ENCODE measurements at regions not wholly inside any gene's neighbourhood (a gene's known extent, or its start where the extent isn't known, plus 50 kb on each side); places are given as distances from the start of the nearest gene placed in this dataset.

- Histone ChIP-seq H2AK9ac (replicated peaks; ENCODE audit: low read depth, low read length, poor library complexity) (no peak overlapping the region), H3K9ac (ENCODE audit: low read depth, low read length) (no peak overlapping the region), H3K36me3 (ENCODE audit: control insufficient read depth, insufficient read depth, low read length) (no peaks in the 10 kb centered on the region), H3K4me1 (ENCODE audit: control insufficient read depth, insufficient read depth, low read length) (no peaks in the 10 kb centered on the region), H3K9me3 (ENCODE audit: control insufficient read depth, insufficient read depth, low read length) (no peaks in the 10 kb centered on the region), H3K56ac (ENCODE audit: extremely low read depth, insufficient read depth, low read length) (no peak overlapping the region), H4K91ac (ENCODE audit: insufficient read depth, low read depth, low read length) (no peak overlapping the region), H4K20me1 (ENCODE audit: insufficient read depth, low read length) (no peaks in the 10 kb centered on the region; the same call in 1 of the 2 replicates), H4K5ac (ENCODE audit: low read depth, low read length) (no peak overlapping the region), H3K4me2 (ENCODE audit: low read depth, low read length) (no peak overlapping the region), H3K27me3 (ENCODE audit: control insufficient read depth, insufficient read depth, low read length) (no peaks in the 10 kb centered on the region; the same call in 1 of the 2 replicates), H3K18ac (ENCODE audit: low read depth, low read length) (no peak overlapping the region), H2AK5ac (ENCODE audit: low read depth, low read length) (no peak overlapping the region), H3K23ac (ENCODE audit: low read depth, low read length) (no peak overlapping the region), H3K9me1 (ENCODE audit: insufficient read depth, low read length) (0 out of 2 replicates have a peak, but pooled peaks cover 2% of the 10 kb centered on the region), H3K4ac (ENCODE audit: low read depth, low read length) (no peak overlapping the region), H3K27ac (ENCODE audit: insufficient read depth, low read length) (no peak overlapping the region), H4K8ac (ENCODE audit: low read depth in 2 of 2, low read length in 2 of 2) (no peak overlapping the region), H3K79me1 (ENCODE audit: low read depth in 1 of 2, low read length in 2 of 2) (no peaks in the 10 kb centered on the region), H2BK15ac (ENCODE audit: low read depth, low read length) (no peak overlapping the region), H3K4me3 (ENCODE audit: insufficient read depth, low read depth, low read length) (no peak overlapping the region), H2BK120ac (ENCODE audit: low read depth, low read length) (no peak overlapping the region), H2AFZ (replicated peaks; ENCODE audit: low read length, poor library complexity) (no peak overlapping the region), H3K14ac (replicated peaks; ENCODE audit: low read depth, low read length) (no peak overlapping the region), H2BK20ac (ENCODE audit: low read depth, low read length) (no peak overlapping the region), H2BK5ac (ENCODE audit: low read depth, low read length, poor library complexity, severe bottlenecking) (no peak overlapping the region)
- WGBS, 2 experiments (ENCODE audit: extremely low coverage in 2 of 2, insufficient read length in 1 of 2), result no CpG with 5 or more reads among the region's 6 CpGs
- dilution Hi-C loops (cut with HindIII; ENCODE audit: low sequenced_read_pairs, unreplicated experiment) (no loop called here), in situ Hi-C loops (cut with MboI; ENCODE audit: low sequenced_read_pairs) (no loop called here), intact Hi-C loops (cut with micrococcal nuclease) (no loop called here)
- no peak for DNase-seq
- TF ChIP-seq USF2 (IDR thresholded peaks at IDR 0.05; ENCODE audit: low read depth, low read length) (no peak), MAFK (IDR thresholded peaks at IDR 0.05; ENCODE audit: low read depth, low read length) (no peak), CEBPB (IDR thresholded peaks at IDR 0.05; ENCODE audit: low read depth, low read length) (no peak), POLR2A (IDR thresholded peaks at IDR 0.05; ENCODE audit: low read depth, low read length) (no peak), ELK1 (IDR thresholded peaks at IDR 0.05; ENCODE audit: borderline replicate concordance, low read depth, low read length) (no peak), RAD21 (IDR thresholded peaks at IDR 0.05; ENCODE audit: low read length) (no peak), BHLHE40 (IDR thresholded peaks at IDR 0.05; ENCODE audit: low read depth, low read length) (no peak), RFX5 (IDR thresholded peaks at IDR 0.05; ENCODE audit: low read depth, low read length) (no peak), MAZ (IDR thresholded peaks at IDR 0.05; ENCODE audit: borderline replicate concordance, low read depth, low read length) (no peak), NFE2L2 (IDR thresholded peaks at IDR 0.05; ENCODE audit: low read depth, low read length) (no peak), CHD1 (IDR thresholded peaks at IDR 0.05; ENCODE audit: low read depth, low read length) (no peak), MXI1 (IDR thresholded peaks at IDR 0.05; ENCODE audit: borderline replicate concordance, low read depth, low read length) (no peak), SMC3 (IDR thresholded peaks at IDR 0.05; ENCODE audit: low read depth, low read length) (no peak)
- CTCF ChIA-PET, result no interaction called here
- POLR2A ChIA-PET (ENCODE audit: unreplicated experiment), result no interaction called here
- BruUV-seq (replicated peaks), result no TSS peak
- ATAC-seq (ENCODE audit: low read depth), result no peak
Measured at GRCh38 chr1:181341026-181341632, 142.2 kb upstream of the CACNA1E start.

All from IMR-90 (cell line).